NCI-H2196 treated with DMSO at 0.1 percent for 48 hours (cell line): ENCODE measurements at regions not wholly inside any gene's neighbourhood (a gene's known extent, or its start where the extent isn't known, plus 50 kb on each side); places are given as distances from the start of the nearest gene placed in this dataset.

ENCODE experiments used
- DNase-seq: peaks from one replicate; lab custom pipeline; 2025; ENCODE audit not compliant: unreplicated experiment; lab: John Stamatoyannopoulos, UW

DNA sequence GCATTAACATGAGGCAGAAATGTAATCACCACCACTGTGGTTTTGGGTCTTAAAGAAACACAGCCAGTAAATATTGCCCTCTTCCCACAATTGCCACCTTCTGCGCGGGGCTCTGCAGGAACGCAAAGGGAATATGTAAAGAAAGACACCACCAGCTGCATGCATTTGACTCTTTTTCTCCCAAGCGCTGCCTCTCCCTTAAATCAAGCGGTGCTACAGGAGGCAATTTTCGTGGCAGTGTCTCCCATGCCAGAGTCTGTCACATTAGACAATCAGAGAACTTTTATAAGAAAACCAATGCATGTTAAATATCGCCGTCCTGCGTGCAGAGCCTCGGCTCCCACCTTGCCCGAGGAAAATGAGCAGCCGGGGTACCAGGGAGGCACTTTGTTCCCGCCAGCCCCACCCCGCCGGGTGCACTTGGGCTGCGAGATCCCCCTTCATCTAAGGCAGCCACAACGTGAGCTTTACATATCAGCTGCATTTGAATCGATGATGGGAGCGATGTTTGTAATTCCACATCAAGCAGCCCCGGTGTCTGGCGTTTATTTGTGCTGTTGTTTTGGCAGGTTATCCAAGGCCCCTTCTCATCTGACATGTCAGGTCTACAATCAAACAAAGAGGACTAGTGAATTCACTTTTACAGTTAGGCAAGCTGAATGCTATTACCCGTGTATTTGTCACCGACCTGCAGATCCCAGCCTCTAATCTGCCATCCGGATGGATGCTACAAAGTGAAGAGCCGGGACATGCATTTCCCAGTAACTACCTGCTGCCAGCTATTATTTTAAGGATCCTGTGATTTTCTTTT is 72.3 kb upstream of the MGMT start:
- DNase-seq, result no peak

DNA sequence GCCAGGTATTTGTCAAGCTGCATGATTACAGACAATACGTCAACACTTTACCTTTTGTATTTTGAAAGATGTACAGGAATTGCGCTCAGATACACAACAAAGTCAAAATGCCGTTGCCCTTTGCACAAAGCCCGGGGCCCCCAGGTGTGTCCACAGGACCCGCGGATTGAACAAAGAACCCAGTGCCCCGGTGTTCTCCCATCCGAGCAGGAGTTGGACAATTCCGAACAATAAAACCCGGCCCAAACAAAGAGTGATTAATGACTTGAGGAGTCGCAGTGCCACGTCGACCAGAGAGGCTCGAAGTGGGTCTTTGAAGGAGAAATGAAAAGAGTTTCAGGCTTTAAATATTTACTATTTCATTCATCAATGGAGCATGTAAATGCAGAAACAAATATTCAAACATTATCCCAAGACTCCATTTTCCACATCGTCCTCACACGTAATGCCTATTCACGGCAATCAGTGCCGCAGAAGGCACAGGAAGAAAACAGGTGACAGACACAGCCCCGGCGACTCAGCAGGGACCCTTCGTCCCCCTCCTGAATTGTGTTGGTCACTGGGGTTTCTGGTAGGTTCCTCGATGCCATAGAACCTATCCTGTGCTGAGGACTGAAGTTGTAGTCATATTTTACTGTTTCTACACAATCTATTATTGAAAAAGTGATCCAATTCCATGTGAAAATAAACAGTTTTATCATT is 70.9 kb upstream of the MGMT start:
- no peak for DNase-seq

DNA sequence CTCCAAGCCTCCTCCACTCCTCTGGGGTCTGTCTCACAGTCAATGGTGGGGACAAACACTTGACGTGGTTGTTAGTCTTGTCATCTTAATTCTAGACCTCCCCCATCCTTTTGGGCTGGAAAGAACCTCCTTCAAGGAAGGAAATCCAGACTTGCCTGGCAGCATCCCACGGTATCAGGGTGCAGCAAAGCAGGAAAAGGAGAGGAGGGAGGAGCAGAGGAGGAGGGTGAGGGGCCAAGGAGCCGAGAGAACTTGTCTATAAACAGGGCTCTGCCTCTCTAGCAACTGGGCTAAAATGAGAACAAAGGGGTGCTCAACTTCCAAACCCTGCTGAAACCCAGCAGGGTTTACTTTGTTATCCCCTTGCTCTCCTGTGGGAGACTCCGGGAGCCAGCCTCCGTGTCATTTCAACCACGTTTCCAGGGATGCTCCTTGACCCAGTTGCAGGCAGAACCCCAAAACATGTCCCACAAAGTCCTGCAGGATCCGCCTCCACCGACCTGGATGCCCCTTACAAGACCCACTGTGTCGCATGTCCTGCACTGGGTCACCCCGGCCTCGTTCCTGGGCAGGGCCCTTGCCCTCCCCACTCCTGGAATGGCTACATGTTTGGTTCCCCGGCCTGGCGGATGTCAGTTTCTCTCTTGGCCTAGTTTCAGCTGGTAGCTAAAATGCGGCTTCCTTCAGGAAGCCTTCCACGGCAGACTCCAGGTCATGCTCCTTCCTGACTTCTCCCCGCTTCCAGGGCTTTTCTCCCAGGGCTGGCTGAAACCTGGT is 69.7 kb upstream of the MGMT start:
- no peak for DNase-seq

DNA sequence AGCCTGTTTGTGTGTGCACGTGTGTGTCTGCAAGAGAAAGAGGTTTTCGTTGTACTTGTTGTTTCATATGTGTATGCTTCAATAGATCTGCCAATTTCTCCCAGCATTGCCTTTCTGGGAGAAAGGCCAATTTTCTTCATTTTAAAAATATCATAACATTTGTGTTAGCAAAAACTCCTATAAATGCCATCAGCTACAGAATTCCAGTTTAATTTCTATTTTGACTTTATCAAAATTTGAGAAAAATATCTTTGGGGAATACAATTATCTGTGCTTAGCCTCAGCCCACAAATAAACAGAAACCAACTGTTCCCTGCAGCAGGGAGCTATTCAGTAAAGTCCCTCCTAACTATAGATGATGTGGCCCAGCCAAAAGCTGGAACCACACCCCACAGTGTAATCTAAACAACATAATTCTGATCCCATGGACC is 68.3 kb upstream of the MGMT start:
- DNase-seq, result no peak

DNA sequence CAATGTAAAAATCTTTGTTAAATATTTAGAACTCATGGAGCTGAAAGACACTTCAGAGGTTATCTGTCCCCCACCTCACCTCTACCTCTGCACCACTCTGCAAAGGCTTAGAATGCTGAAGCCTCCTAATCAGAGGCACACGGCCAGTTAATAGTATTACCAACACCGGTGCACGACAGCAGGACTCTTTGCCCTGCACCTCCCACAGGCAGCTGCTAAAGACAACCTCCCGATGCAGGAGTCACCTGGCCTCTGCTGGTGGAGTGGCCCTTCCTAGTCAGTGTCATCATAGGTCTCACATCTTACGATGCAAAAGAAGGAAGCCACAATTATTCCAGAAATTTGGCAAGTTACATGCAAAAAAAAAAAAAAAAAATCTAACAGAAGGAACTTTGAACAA is 66.6 kb upstream of the MGMT start:
- DNase-seq, result no peak

DNA sequence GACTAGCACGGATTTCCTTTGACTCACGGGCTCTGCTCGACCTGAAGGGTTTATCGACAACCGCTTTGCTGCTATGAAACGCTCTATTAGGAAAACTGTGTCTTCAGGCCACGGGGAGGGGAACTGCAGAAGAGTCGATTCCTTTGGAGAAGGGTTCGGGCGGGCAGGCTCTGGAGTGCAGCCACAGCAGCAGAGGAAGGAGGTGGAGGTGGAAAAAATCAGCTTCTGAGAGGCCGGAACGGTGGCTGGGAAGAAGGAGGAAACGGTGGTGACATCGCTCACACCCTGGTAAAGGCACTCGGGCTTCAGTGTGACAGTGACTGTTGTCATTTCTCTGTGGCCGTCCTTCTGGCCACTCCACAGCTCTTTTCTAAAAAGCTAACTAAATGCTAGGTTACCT is 64.6 kb upstream of the MGMT start:
- no peak for DNase-seq

DNA sequence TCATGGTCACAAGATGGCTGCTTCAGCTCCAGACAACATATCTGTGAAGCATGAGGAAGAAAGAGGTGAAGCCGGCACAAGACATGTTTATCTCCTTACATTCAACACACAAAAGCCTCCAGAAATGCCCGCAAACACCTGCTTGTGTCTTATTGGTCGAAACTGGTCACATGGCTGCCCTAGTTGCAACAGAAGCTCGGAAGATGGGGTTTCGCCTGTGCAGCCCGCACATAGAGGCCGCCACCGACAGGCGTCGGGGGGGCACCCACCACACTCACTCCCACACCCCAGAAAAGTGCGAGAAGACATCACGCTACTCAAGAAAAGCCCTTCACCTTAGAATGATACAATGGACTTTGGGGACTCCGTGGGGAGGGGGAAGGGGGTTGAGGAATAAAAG is 63.0 kb upstream of the MGMT start:
- DNase-seq, result no peak

DNA sequence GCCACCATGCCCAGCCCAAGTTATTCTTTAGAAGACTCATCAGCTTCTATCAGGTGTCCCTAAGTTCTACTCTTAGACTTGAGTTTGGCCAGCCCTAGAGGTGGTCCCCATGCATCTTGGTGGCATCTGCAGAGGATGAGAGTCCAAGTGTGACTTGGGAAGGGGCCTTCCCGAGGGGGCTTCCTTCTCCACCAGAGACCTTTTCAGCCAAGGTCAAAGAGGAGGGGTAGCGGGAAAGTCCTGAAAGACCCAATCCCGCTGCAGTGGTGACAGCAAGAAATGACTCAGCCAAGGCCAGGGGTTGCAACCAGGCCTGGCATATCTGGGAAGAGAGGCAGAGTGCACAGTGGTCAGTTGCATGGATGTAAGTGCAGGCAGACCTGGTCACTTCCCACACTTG is 61.7 kb upstream of the MGMT start:
- DNase-seq, result no peak

DNA sequence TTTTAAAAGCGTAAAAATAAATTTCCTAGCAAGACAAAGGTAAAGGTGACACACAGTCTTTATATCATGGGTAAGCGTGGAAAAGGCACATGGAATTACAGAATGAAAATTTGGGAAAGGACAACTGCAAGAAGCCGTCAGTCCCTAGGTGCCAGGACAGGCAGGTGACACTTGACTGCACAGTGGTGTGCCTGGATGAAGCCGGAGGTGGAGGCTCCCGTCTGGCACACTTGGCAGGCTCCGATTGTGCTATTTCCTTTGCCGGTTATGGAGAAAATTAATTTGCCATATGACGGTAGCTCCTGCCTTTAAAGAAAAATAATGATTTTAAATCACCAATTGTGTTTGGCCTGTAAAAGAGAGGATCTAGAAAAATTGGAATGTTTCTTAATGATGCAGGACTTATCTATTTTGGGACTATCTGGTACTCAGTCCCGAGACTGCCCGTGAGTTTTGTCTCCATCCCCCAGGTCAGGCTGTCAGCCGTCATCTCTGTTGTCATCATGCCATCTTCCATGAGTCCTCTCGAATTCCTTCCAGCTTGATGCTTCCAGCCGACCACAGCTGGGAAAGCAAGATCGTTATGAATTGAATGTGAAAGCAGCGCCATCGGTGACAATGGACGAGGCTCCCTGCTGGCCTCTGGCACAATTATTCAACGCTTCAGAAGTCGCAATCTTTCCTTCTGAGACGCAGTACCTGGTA is 56.2 kb upstream of the MGMT start:
- DNase-seq, result no peak

DNA sequence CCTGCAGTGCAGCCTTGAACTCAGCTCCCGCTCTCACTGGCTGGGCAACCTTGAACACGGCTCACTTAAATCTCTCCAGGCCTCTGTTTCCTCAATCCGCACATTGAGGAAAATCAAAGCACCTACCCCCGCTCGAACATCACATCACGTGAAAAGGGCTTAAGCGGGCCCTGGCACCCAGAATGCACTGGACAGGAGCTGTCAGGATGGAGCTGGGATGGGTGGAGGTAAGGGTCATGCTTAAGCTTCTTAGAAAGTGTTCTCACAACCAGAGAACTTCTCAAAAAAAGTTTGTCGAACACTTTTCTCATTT is 55.7 kb upstream of the MGMT start:
- DNase-seq, result no peak

DNA sequence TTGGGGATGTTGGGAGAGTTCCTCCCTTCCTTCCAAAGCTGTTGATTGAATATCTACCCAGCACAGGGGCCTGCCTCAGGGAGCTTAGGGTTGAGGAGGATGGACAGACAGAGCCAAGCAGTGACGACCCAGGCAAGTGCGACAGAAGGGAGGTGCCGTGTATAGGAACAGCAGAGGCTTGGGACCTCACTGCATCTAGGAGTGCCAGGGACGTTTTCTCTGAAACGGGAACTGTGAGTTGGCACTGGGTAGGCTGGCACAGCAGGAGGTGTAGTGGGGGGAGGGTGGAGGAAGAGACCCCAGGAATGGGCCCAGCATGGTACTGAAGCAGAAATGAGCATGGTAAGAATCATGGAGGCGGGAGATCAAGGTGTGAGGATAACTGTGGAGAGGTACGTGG is 55.3 kb upstream of the MGMT start:
- no peak for DNase-seq

DNA sequence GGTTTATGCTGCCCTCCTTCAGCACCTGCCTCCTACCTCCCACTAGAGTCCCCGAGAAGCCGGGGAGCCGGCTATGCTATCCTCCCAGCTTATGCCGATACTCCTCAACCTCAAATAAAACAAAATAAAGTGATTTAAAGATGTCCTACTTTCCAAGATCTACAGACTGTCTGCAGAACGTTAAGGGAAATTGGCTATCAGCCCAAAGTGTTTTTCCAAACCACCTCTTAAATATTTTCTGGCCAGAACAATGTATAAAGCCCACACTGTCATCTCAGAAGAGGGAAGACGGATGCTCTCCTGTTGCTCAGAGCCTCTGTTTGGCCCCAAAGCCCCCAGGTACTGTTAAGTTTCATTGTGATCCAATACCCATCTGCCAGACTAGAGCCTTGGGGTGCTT is 54.0 kb upstream of the MGMT start:
- DNase-seq, result no peak

DNA sequence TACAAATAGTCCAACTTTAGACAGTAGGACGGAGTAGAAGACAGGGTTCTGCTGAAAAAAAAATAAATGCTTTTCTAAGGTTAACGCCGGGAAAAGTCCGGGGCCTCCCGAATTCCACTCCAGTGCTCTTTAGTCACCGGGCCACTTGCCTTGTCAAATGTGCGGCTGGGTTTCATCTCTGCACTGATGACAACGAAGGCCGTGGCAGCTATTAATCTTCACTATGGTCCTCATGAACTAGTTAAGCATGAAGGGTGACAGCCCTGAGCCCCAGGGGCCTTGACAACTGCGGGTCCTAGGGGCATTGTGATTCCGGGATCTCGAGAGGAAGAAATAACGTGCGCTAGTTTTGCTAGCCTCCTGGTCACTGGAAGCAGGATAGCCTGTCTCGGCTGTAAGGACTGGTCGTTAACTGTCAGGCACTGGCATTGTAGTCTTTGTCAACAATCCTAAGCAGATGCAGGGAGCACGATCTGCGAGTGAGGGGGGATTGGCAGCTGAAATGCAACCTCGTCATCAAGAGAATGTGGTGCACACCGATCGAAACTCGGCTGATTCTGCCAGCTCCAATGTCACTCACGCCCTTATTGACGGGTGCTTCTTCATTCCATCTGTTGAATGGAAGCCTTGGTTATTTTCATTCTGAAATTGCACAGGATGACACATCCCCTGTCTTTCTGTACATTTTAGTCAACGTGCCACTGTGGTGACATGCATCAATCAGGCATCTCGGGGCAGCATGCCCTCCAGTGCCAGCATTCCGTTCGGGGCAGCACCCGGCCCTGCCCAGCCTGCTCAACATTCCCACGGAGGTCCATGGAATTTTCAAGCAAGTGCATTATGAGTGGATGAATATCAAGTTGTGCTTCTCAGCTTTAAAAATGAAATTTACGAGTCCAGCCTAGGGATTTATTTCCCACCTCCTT is 51.6 kb upstream of the MGMT start:
- no peak for DNase-seq

DNA sequence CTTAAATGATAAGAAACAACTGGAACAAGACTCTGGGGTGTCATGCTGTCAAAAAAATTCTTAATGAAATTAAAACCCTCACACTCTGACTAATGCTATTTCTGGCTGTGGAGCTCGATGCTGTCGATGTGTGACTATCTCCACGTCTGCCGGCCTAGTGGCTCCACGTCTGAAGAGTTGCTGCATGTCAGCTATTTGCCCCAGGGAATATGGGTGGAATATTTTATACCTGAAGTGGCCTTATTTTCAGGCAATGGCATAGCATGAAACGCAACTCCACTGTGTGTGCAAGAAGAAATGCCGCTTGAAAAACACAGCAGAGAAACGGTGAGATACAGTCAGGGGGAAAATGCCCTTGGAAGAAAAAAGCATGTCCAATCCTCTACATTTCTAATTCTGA is 50.9 kb upstream of the MGMT start:
- DNase-seq, result no peak

DNA sequence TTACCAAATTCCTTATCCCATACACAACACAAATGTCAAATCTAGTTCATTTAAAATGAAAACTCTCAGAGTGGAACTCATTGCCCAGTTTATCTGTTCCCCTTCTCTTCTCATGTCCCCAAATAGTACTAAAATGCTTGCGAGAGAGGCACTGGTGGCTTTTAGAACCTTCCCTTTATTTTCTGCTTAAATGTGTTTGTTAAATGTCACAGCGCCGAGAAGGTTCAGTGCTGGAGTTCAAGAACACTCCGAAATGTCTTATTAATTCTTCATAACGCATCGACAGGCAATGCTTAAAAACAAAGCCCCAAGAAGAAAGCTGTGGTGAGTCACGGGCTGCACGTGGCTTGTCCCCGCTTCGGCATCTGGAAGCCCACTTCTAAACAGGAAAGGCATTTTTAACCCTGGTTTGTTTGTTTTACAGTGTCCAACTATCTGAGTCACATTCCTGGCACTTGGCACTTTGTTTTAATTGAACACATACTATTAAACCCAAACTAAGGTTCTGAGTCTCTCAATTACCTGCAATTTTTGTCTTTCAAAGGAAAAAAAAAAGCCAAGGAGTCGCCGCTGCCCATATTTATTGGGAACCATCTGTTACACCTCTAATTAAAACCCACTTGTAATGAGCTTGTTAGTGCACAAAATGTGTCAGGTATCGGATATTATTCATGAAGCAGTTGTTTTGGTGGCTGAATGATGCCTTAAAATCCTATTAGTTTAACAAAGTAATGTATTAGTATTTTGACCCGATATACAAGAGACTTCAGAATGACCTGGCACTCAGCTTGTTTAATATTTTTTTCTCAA is 49.9 kb upstream of the MGMT start:
- no peak for DNase-seq
